ENCODE measurements at regions not wholly inside any gene's neighbourhood (a gene's known extent, or its start where the extent isn't known, plus 50 kb on each side); places are given as distances from the start of the nearest gene placed in this dataset.
A peak's percentile ranks its signal among the peaks of the same experiment; 100 is the strongest.
"Not testable (repeated sequence)": the region's sequence is repeated elsewhere in the genome, so short reads cannot be mapped to it uniquely, and the experiment has no call there.

GRCh38 chr10:26355241-26355640 lies 82.9 kb upstream of the APBB1IP start:
- DNase-seq (ENCODE audit: low spot score): no peak

- DNase-seq (ENCODE audit: low spot score): peak; percentile 30
Measured at GRCh38 chr10:26357203-26357602, 80.9 kb upstream of the APBB1IP start.

GRCh38 chr10:26358071-26358470 lies 80.1 kb upstream of the APBB1IP start:
- DNase-seq (ENCODE audit: low spot score): no peak

- DNase-seq (ENCODE audit: low spot score): no peak
Measured at GRCh38 chr10:26359670-26360069, 78.5 kb upstream of the APBB1IP start.

GRCh38 chr10:26361351-26361750 lies 76.8 kb upstream of the APBB1IP start:
- DNase-seq (ENCODE audit: low spot score): no peak

- DNase-seq (ENCODE audit: low spot score): no peak
Measured at GRCh38 chr10:26361971-26362370, 76.2 kb upstream of the APBB1IP start.

GRCh38 chr10:26365681-26366358 lies 72.3 kb upstream of the APBB1IP start:
- peak; percentile 51 for DNase-seq (ENCODE audit: low spot score)

GRCh38 chr10:26367035-26367434 lies 71.1 kb upstream of the APBB1IP start:
- not testable (repeated sequence) for DNase-seq (ENCODE audit: low spot score)

- peak; percentile 61 for DNase-seq (ENCODE audit: low spot score)
Measured at GRCh38 chr10:26367771-26368170, 70.4 kb upstream of the APBB1IP start.

- DNase-seq (ENCODE audit: low spot score): no peak
Measured at GRCh38 chr10:26368463-26368862, 69.7 kb upstream of the APBB1IP start.

- DNase-seq (ENCODE audit: low spot score): no peak
Measured at GRCh38 chr10:26372513-26373354, 65.4 kb upstream of the APBB1IP start.

GRCh38 chr10:26374426-26374825 lies 63.7 kb upstream of the APBB1IP start:
- no peak for DNase-seq (ENCODE audit: low spot score)

- not testable (repeated sequence) for DNase-seq (ENCODE audit: low spot score)
Measured at GRCh38 chr10:26377224-26377810, 60.8 kb upstream of the APBB1IP start.

GRCh38 chr10:26378861-26379294 lies 59.3 kb upstream of the APBB1IP start:
- DNase-seq (ENCODE audit: low spot score): no peak

GRCh38 chr10:26380815-26381214 lies 57.3 kb upstream of the APBB1IP start:
- DNase-seq (ENCODE audit: low spot score): no peak

GRCh38 chr10:26381986-26382385 lies 56.2 kb upstream of the APBB1IP start:
- DNase-seq (ENCODE audit: low spot score): no peak

- no peak for DNase-seq (ENCODE audit: low spot score)
Measured at GRCh38 chr10:26384600-26384999, 53.5 kb upstream of the APBB1IP start.

GRCh38 chr10:26385443-26385842 lies 52.7 kb upstream of the APBB1IP start:
- no peak for DNase-seq (ENCODE audit: low spot score)

GRCh38 chr10:26386781-26387180 lies 51.4 kb upstream of the APBB1IP start:
- no peak for DNase-seq (ENCODE audit: low spot score)
